Erythroblast (primary cell): ENCODE measurements at regions not wholly inside any gene's neighbourhood (a gene's known extent, or its start where the extent isn't known, plus 50 kb on each side); places are given as distances from the start of the nearest gene placed in this dataset.
"Not testable (repeated sequence)": the region's sequence is repeated elsewhere in the genome, so short reads cannot be mapped to it uniquely, and the experiment has no call there.

Experiments used
- GATA1 ChIP-seq: IDR thresholded peaks from 2 replicates; pipeline ENCODE4 v1.6.1; 2011; ENCODE audit warnings: low read depth, mild to moderate bottlenecking, control low read depth, low read length, moderate library complexity
- POLR2A ChIP-seq: IDR thresholded peaks from 2 replicates; pipeline ENCODE4 v1.6.1; 2011; ENCODE audit warnings: mild to moderate bottlenecking, low read length

- not testable (repeated sequence) for TF ChIP-seq POLR2A, GATA1
These were observed 200.5 kb upstream of the DIPK2B start for GRCh38 chrX:45400951-45401725.
